ENCODE measurements at regions not wholly inside any gene's neighbourhood (a gene's known extent, or its start where the extent isn't known, plus 50 kb on each side); places are given as distances from the start of the nearest gene placed in this dataset.

DNA sequence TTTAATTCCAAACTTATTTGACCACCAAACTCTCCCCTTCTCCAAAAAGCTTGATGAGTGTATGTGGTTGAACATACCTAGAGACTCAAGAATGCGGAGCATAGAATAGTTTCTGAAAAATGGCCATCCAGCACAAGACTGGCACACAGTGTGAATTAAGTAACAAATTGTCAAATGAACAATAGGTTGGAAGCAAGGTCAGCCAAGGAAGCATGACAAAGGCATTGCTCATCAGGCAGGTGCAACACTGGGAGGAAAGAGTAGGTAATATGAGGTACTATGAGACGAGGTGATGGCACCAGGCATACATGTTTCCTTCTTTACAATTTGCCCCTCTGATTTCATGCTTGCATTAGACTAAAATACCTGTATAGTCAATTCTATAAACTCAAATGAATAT, 73.7 kb downstream of the DKK1 start:
- Histone ChIP-seq H3K27ac (ENCODE audit: low read length) (no peak overlapping the region), H3K9me3 (ENCODE audit: low read length) (no peaks in the 10 kb centered on the region), H3K9me2 (replicated peaks; ENCODE audit: low read length) (no peaks in the 10 kb centered on the region), H3K4me3 (ENCODE audit: low read length) (no peak overlapping the region), H3F3A (ENCODE audit: low read length, unreplicated experiment) (no peaks in the 10 kb centered on the region), H3K27me3 (ENCODE audit: low read length) (no peaks in the 10 kb centered on the region), H3K79me2 (ENCODE audit: low read length) (no peaks in the 10 kb centered on the region), H4K20me1 (ENCODE audit: low read length) (no peaks in the 10 kb centered on the region), H3K36me3 (ENCODE audit: low read depth, low read length) (no peaks in the 10 kb centered on the region), H2AFZ (ENCODE audit: low read length) (no peak overlapping the region), H3K4me2 (ENCODE audit: low read length) (peak overlapping the region; percentile 26), H3K9ac (ENCODE audit: low read length) (no peak overlapping the region), H3K4me1 (ENCODE audit: insufficient read depth, low read length) (peaks cover 19% of the 10 kb centered on the region)
- ATAC-seq (peak; percentile 94), DNase-seq (peak; percentile 99)
- CTCF ChIA-PET, result no interaction called here
- no peak for TF ChIP-seq EZH2 (IDR thresholded peaks at IDR 0.05; ENCODE audit: low read length, unreplicated experiment)
- TF ChIP-seq EZH2phosphoT487 (IDR thresholded peaks at IDR 0.05; ENCODE audit: borderline replicate concordance, low read length), result no peak
- POLR2A ChIA-PET (ENCODE audit: unreplicated experiment), result no interaction called here
- intact Hi-C loops (cut with micrococcal nuclease), result loop anchor here (5.0 kb wide), 1 partner anchor 180 kb away; no protein-coding TSS in a partner anchor
- BruUV-seq (replicated peaks), result no TSS peak

DNA sequence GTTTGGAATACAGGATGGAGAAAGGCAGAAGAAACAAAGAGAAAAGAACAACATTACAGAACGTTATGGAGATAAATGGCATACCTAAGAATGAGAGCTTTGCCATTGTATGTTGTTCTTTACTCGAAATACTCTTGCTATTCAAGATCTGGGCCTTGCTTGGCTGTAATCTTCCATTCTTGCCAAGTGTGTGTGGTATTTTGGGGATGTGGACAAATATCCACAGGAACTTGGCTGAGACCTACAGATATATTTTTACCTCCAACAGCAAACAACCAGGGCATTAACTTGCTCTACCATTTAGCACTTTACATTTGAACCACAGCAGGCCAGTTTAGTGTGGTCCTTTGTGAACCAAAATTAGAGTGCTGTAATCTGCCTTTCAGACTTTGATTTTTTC, 76.3 kb downstream of the DKK1 start:
- no peak overlapping the region for H3K4me3 ChIP-seq (ENCODE audit: low read length)
- no peaks in the 10 kb centered on the region for H3K27me3 ChIP-seq (ENCODE audit: low read length)
- BruUV-seq (replicated peaks), result no TSS peak
- no peak overlapping the region for H3K4me2 ChIP-seq (ENCODE audit: low read length)
- intact Hi-C loops (cut with micrococcal nuclease), result no loop called here
- TF ChIP-seq EZH2 (IDR thresholded peaks at IDR 0.05; ENCODE audit: low read length, unreplicated experiment), result no peak
- no peak for TF ChIP-seq EZH2phosphoT487 (IDR thresholded peaks at IDR 0.05; ENCODE audit: borderline replicate concordance, low read length)
- TF ChIP-seq, protein P1, sequence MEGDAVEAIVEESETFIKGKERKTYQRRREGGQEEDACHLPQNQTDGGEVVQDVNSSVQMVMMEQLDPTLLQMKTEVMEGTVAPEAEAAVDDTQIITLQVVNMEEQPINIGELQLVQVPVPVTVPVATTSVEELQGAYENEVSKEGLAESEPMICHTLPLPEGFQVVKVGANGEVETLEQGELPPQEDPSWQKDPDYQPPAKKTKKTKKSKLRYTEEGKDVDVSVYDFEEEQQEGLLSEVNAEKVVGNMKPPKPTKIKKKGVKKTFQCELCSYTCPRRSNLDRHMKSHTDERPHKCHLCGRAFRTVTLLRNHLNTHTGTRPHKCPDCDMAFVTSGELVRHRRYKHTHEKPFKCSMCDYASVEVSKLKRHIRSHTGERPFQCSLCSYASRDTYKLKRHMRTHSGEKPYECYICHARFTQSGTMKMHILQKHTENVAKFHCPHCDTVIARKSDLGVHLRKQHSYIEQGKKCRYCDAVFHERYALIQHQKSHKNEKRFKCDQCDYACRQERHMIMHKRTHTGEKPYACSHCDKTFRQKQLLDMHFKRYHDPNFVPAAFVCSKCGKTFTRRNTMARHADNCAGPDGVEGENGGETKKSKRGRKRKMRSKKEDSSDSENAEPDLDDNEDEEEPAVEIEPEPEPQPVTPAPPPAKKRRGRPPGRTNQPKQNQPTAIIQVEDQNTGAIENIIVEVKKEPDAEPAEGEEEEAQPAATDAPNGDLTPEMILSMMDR (conservative IDR thresholded peaks at IDR 0.05; ENCODE audit: low read depth, low read length), result no peak
- no peaks in the 10 kb centered on the region for H3K9me3 ChIP-seq (ENCODE audit: low read length)
- no peaks in the 10 kb centered on the region for H3K9me2 ChIP-seq (replicated peaks; ENCODE audit: low read length)
- no peaks in the 10 kb centered on the region for H4K20me1 ChIP-seq (ENCODE audit: low read length)
- no peaks in the 10 kb centered on the region for H3K79me2 ChIP-seq (ENCODE audit: low read length)
- peaks cover 19% of the 10 kb centered on the region for H3K4me1 ChIP-seq (ENCODE audit: insufficient read depth, low read length)
- no peak overlapping the region for H3K9ac ChIP-seq (ENCODE audit: low read length)
- ChIA-PET CTCF (no interaction called here), POLR2A (ENCODE audit: unreplicated experiment) (no interaction called here)
- no peak for ATAC-seq
- no peaks in the 10 kb centered on the region for H3F3A ChIP-seq (ENCODE audit: low read length, unreplicated experiment)
- no peak overlapping the region; the same call in 1 of the 2 replicates for H2AFZ ChIP-seq (ENCODE audit: low read length)
- no peak overlapping the region for H3K27ac ChIP-seq (ENCODE audit: low read length)
- no peak for DNase-seq
- H3K36me3 ChIP-seq (ENCODE audit: low read depth, low read length), result no peaks in the 10 kb centered on the region

DNA sequence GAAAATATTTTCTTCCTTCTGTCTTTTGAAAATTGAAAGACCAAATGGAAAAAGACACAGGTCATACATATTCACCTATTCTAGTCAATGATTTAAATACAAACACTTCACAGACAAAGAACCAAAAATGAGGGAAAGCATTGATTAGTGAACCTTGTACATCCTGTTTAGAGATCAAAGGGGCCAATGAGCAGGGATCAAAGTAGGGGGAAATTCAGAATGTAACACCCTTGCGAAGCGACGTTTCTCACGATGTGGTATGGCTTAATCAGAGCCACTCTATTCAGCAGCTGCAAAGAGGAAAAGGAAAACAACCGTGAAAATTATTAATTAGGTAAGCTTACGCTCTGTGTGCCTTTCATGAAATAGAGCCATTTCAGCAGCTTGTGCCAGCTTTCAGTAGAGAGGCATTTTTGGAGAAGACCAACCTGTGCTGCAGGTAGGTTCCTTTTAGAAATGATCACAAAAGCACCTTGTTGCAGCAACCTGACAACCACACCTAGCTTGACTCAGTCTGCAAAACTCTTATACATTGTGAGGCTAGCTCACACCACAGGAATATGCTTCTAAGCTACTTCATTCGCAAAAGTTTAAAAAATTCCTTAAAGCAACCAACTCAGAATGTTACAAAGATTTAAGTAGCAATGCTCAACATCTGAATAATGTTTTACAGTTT, 78.0 kb downstream of the DKK1 start:
- Histone ChIP-seq H3K27me3 (ENCODE audit: low read length) (no peaks in the 10 kb centered on the region), H3K79me2 (ENCODE audit: low read length) (no peaks in the 10 kb centered on the region), H3K4me2 (ENCODE audit: low read length) (no peak overlapping the region), H3K9me3 (ENCODE audit: low read length) (no peaks in the 10 kb centered on the region), H3F3A (ENCODE audit: low read length, unreplicated experiment) (no peaks in the 10 kb centered on the region), H3K9ac (ENCODE audit: low read length) (no peak overlapping the region), H3K4me1 (ENCODE audit: insufficient read depth, low read length) (peaks cover 19% of the 10 kb centered on the region), H4K20me1 (ENCODE audit: low read length) (no peaks in the 10 kb centered on the region), H3K27ac (ENCODE audit: low read length) (no peak overlapping the region), H3K36me3 (ENCODE audit: low read depth, low read length) (no peaks in the 10 kb centered on the region), H3K4me3 (ENCODE audit: low read length) (no peak overlapping the region), H3K9me2 (replicated peaks; ENCODE audit: low read length) (no peaks in the 10 kb centered on the region), H2AFZ (ENCODE audit: low read length) (no peak overlapping the region)
- intact Hi-C loops (cut with micrococcal nuclease), result no loop called here
- TF ChIP-seq EZH2phosphoT487 (IDR thresholded peaks at IDR 0.05; ENCODE audit: borderline replicate concordance, low read length) (no peak), EZH2 (IDR thresholded peaks at IDR 0.05; ENCODE audit: low read length, unreplicated experiment) (no peak)
- TF ChIP-seq, protein P1 (conservative IDR thresholded peaks at IDR 0.05; ENCODE audit: low read depth, low read length), result no peak
- BruUV-seq (replicated peaks), result no TSS peak
- CTCF ChIA-PET, result interaction anchor here (0.7 kb wide), 1 partner anchor 176 kb away, joined by 4 read pairs; no protein-coding TSS in a partner anchor
- POLR2A ChIA-PET (ENCODE audit: unreplicated experiment), result interaction anchor here (0.6 kb wide), 1 partner anchor 67 kb away, joined by 3 read pairs; no protein-coding TSS in a partner anchor
- ATAC-seq, result peak; percentile 44; the same call in 1 of the 2 replicates
- DNase-seq, result peak; percentile 60
